ENCODE measurements at regions not wholly inside any gene's neighbourhood (a gene's known extent, or its start where the extent isn't known, plus 50 kb on each side); places are given as distances from the start of the nearest gene placed in this dataset.

DNA sequence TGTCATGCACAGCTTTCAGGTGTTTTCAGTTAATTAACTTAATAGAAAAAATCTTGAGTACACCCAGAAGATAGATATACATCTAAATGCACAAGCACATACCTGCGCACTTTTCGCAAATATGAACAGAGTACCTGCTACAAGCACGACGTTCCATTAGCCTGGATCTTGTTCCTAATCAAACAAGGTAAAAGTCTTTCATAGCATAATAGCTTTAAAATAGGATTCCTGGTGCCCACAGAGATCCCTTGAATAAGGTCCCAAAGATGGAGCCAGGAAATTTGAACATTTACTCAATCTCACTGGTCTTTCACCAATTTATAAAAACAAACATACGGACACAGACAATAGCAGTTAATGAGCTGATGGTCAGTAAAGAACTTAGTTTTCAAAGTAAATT is 689.8 kb upstream of the CHORDC1 start:
- no peak for DNase-seq

DNA sequence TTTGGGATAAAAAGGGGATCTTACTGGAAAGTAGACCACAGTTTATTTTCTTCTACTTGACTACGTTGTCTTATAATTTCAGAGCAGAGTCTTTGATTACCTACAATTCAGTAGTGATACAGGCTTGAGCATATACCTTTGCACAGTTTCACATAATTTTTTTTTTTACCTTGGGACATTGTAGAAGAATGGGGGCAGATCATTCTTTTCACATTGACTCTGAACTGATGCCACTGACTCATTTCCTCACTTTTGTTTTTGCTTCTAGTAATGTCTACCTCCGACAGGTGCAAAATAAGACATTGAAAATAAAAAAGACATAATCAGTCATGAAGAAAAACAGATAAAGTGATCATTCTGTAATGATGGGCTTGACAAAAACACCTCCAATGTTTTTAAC is 688.3 kb upstream of the CHORDC1 start:
- DNase-seq: no peak

DNA sequence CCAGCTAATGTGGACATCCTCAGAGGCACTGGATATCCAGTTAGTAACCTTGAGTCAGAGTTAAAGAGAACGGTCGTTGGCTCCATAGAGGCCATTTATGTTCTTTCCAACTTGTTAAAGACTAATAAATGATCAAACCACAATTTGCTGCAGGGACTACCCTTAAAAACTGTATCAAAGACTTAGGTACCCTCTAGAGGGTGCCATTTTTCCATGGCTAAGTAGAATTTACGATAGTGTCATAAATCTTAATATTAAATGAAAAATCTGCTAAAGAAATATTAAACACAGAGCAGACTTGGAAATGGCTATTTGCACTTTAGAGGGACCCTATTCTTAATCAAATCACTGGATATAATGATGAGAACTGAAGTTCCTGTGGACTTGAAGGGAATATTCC is 685.2 kb upstream of the CHORDC1 start:
- peak; percentile 32 for DNase-seq

DNA sequence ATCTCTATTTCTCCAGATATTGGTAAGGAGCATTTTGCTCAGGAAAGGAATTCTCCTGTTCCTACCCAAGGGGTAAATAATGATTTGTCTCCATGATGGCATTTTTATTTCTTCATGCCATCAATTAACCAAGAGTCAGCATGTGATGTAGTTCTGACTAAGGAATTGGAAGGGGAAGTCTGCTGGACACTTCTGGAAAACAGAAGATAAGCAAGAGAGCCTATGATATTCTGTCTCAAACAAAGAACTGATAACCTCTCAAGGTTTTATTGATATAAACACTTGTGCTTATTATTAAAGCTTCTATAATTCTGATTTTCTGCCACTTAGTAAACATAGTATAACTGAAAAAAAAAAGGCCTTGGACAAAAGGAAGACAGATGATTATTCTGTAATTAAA is 673.0 kb upstream of the CHORDC1 start:
- DNase-seq: no peak

DNA sequence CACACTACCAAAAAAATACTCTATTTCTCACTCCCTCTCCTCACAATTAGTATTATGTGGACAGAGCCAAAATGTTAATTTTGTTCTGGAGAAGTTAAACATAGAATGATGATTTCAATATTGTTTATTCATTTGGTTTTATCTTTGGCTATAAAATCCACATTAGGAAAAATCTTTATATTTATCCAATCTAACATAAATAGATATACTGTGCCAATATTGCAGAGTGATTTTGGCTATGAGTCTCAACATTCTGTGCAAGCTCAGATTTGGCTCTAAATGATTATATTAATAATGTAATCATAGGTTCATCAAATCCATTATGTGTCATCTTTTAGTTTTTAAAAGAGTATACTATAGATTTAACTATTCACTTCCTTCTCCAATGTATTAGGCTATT is 667.5 kb upstream of the CHORDC1 start:
- DNase-seq: no peak

DNA sequence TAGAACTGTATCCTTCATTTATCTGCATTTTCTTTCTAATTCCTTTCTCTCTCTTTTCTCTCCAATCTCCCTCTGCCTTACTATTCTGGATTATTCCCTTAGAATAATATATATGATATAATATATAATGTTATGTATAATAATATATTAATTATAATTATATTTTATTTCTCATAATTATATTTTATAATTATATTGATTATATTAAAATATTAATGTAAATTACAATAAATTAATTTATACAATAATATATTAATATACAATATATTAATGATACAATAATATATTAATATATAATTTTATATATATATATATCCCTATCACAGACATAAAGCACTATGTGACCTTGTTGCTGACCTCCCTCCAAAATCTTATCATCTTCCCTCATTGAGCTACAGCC is 661.3 kb upstream of the CHORDC1 start:
- no peak for DNase-seq

DNA sequence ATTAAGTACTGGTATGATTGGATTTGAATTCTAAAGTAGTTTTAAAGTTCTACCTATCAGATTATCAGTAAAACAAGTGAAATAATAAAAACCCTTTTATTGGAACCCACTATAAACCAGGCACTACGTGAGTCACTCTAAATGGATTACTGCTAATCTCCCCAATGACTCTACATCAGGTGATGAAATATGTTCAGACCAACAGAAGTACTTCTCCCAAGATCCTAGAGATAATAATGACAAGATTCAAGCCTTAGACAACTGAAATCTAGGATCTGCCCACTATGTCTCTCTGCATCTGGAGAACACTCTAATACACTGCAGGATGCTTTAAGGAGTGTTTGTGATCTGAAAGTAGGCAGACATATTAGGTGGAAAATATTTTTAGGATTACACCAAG is 652.1 kb upstream of the CHORDC1 start:
- no peak for DNase-seq

DNA sequence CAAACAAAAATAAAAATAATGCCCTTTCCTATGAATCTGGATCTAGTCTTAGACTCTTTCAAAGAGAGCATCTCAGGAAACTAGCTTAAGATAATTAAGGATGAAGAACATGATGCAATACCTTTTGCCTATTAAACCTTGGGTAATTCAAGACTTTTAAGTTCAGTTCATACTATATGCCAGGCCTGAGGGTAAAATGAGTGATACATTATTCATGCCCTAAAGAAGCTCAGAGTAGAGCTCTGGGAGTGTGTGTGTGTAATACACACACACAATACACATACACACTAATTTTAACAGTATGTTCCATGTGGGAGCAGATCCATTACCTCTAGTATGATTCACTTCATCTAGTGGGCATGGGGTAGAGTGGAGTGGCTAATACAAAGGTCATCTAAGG is 651.4 kb upstream of the CHORDC1 start:
- no peak for DNase-seq

DNA sequence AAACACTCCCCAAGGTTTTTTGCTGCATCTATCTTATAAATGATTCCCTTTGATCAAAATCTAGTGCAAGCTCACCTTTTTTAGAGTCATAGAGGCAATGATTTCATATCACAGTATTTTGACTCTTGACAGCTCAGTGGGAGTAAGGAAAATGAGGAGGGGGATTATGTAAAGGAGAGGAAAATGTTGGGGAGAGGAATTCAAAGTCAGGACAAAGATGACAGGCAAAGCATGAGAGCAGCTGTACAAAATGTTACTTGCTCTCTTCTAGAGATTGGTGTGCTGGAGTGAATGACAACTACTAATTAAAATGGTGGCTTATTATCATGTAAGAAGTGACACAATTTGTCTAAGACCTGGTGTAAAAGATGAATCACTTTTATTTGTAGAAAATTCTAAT is 644.6 kb upstream of the CHORDC1 start:
- DNase-seq: no peak

DNA sequence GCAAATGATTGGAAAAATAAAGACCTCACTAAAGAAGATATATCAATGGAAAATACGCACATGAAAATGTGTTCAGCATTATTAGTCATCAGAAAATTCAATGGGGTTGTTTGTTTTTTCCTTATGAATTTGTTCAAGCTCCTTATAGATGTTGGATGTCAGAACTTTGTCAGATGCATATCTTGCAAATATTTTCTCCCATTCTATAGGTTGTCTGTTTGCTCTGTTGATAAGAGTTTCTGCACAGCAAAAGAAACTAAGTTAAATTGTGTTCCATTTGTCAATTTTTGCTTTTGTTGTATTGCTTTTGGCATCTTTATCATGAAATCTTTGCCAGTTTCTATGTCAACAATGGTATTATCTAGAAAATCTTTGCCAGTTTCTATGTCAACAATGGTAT is 633.9 kb upstream of the CHORDC1 start:
- DNase-seq: no peak

DNA sequence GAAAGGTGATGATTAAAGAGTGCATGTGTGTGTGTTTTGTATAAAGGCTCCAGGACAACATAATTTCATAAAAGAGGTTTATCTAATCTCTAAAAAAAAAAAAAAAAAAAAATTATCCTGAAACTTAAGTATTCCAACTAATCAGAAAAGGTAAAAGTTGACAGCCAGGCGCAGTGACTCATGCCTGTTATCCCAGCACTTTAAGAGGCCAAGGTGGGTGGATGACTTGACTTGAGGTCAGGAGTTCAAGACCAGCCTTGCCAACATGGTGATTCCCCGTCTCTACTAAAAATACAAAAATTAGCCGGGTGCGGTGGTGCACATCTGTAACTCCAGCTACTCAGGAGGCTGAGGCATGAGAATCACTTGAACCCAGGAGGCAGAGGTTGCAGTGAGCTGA is 632.7 kb upstream of the CHORDC1 start:
- DNase-seq: no peak

DNA sequence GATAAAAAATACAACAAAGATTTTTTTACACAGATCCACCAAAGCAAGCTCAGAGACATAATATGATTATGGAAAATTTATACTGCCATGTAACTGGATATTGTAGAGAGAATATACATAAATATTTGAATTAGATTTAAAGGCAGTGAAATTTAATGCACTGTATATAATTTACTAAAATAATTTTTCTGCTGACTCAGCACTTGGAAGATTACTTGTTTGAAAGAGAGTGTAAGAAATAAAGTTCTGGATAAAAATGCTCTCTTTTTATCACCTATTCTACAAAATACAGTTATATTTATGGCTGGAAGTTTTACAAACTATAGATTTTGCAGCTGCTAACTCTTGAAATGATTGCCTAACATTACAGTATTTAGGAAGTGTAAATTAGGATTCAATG is 628.3 kb upstream of the CHORDC1 start:
- no peak for DNase-seq

DNA sequence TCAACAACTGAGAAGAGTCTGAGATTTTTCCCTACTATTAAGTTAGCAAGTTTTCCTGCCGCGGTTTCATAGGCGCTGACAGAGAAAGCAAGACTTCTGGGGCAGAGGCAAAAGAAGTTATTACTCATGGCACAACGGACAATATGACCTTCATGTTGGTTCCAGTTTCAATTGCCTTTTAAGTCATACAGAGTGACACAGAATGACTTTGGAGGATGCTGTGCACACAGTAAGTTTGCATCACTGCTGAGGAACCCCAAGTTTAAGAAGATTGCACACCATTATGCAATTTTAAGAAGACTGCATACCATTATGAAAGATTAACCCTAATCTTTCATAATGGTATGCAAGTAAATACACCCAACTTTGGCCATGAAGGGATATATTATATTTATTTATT is 626.5 kb upstream of the CHORDC1 start:
- DNase-seq: no peak

DNA sequence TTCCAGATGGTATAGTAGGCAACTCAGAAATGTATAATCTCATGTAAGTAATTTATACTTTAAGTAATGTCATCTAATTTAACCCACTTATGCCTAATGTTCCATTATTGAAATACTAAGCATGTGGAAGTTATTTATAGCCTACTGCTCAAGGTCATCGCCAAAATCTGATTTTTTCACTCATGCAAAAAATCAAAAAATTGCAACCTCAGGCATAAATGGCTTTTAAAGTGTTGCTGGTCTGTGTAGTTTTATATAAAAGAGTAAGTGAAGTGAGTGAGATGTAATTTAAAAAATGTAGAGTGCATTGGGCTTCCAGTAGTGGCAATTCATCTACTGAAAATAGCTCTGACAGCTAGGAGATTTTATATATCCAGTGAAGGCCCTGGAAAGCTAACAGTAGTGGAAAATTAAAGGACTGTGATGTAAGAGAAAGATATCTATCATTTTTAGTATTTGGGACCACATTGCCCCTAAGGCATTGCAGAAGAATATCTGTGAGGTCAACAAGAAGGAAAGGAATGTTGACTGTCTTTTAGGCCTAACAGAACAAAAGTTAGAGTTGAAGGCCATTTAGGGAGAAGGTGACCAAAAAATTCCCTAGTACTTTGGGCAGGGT is 624.5 kb upstream of the CHORDC1 start:
- DNase-seq: no peak

DNA sequence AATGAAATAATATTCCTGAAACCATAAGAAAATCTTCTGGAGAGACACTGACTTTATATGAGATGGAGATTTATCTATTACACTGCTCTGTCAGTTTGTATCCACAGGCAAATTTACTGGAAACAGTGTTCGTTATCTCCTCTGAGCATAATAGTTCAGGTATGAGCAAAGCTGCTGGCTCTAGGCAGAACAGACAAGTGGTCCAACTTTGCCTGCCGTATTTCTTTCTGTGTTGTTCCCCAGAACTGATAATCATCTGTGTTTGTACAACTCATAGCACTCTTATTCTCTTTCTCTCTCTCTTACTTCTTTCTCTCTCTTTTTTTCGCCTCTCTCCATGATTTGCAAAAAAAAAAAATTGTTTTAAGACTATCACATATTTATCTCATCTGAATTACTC is 623.8 kb upstream of the CHORDC1 start:
- DNase-seq: no peak

DNA sequence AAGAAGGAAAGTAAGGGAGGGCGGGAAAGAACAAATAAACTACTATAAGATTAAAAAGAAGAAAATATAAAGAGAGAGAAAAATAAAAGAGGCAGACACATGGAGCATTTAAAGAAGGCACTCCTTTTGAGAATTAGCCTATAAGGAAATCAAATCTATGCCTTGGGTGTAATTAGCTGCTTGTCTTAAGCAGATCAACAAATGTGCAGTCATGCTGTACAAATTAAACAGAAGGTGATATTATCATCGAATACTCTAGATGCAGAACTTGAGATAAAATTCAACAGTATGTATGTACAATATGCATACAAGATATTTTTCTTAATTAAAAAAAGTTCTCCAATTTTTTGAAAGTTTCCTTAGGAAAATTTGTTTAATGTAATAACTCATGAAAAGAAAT is 623.0 kb upstream of the CHORDC1 start:
- no peak for DNase-seq

DNA sequence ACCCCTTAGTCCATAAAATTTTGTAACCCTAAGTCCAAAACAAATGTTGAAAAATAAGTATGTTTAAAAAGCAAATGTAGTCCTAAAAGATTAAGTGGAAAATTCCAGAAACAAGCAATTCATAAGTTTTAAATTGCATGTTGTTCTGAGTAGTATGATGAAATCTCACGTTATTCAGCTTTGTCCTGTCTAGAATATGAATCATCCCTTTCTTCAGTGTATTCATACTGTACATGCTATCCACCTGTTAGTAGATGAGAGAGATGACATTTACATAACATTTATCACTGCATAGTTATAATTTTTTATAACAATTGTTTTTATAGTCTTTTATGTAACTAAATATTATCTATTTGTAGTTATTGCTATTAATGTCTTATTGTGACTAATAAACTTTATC is 622.3 kb upstream of the CHORDC1 start:
- DNase-seq: no peak

DNA sequence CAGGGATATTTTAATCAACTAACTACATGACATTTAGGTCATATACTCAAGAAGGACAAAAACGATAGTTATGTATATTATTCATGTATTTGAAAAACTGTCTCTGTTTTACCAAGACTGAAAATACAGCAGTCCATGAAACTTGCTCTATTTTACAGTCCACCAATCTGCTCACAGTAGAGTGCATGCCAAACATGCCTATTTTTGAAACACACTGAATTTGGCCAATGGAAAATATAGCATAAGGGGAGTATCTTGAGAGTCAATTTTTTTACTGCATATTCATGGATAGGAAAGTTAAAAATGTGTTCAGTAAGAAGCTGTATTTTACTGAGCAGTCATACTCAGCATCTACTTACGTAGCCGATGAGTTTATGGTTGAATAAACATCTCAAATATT is 621.2 kb upstream of the CHORDC1 start:
- DNase-seq: no peak

DNA sequence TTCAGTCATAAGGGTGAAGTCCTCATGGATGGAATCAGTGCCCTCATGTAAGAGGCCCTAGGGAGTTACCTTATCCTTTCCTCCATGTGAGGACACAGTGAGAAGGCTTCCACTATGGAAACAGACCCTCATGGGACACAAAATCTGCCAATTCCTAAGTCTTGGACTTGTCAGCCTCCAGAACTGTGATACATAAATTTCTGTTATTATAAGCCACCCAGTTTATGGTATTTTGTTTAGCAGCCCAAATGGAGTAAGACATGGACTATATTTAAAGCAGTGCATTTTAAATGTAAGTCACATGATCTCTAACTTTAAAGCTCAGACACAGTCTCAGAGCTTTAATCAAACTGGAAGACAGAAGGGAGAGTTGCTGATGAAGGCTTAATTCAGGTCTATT is 619.8 kb upstream of the CHORDC1 start:
- no peak for DNase-seq

DNA sequence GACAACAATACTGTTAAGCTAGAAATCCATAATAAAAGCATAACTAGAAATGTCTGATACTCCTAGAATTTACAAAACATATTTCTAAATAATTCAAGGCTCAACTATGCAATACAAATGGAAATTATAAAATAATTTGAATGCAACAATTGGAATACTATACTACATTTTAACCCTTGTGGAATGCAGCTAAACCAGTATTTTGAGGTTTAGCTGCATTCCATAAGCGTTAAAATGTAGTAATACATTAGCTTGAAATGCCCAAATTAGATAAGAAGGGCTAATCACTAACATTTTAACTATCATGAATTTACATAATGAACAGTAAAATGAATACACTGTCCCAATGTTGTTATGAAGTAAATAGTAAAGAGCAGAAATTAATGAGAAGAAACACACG is 617.2 kb upstream of the CHORDC1 start:
- no peak for DNase-seq

DNA sequence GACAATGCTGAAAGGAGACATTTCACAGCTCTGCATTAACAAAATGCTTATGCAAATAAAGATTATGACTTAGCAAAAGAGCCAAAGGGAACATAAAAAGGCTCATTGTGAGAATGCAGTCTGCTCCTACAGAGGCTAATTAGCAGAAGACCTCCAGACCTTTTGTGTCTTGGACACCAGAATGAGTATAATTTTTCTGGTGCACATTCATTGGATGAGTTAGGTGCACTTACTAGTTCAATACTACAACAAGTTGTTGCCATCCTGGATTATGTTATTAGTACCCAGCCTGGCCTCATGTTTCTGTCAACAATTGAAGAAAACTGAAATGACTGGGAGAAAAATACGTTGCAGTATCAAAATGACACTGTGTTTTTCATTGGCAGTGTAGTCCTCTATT is 613.2 kb upstream of the CHORDC1 start:
- no peak for DNase-seq

DNA sequence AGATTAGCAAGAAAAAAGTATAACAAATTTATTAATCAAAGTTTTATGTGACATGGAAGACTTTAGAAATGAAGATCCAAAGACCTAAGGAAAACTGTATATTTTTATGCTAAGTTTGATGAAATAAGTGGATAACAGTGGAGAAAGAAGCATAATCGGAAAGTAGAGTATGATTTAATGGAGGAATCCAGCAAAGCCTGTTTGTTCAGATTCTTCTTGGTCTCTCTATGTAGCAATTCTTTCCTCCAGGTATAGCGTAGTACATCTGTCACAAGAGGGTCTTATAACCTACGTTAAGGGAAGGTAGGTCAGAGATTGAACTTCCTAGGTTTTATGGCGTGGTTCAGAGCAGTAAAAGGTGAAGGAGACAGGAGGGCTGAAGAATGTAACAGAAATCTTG is 600.6 kb upstream of the CHORDC1 start:
- no peak for DNase-seq

DNA sequence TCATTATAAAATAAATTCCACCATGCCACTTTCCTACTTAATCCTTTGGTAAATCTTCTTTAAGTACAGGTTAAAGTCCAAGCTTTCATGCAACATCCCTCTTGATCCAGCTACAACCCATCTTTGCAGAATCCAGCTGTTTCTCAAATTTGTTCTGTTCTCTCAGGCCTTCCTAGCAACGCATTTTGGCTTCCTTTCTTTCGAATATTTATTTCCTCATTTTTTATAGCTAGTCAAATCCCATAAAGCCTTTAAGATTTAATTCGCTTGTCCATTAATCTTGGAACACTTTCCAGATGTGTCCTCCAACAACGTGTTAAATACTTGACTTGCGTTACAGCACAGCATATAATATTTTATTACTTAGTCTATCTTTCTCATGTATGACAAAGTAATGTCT is 600.1 kb upstream of the CHORDC1 start:
- no peak for DNase-seq

DNA sequence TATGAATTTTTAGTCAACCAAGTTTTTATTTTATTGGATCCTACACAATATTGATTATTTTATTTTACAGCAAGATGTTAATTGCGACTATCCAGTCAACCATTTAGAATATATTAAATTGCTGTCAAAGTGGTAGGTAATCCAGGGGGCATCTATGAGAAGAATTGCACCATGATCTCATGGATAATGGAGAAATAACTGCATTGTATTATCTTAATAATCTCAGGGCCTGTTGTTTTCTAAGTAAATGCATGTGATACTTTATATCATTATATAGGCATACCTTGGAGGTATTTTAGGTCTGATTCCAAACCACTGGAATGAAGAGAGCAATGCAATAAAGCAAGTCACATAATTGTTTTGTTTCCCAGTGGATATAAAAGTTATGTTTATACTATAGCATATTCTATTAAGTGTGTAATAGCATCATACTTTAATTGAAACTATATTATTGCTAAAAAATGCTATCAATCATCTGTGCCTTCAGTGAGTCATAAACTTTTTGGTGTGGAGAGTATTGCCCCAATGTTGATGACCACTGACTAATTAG is 595.4 kb upstream of the CHORDC1 start:
- no peak for DNase-seq

DNA sequence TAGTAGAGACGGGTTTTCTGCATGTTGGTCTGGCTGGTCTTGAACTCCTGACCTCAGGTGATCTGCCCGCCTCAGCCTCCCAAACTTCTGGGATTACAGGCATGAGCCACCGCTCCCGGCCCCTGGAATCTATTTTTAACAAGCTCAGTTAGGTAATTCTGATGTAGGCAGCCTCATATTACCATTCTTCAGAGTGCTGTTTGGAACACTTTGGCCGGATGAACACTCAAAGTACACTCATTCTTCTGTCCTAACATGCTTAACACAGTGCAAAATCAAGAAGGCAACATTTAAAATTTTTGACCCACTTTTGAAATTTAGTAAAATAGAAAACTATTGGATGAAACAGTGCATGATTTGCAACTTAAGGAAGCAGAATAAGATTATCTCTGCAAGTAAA is 586.7 kb upstream of the CHORDC1 start:
- DNase-seq: no peak

DNA sequence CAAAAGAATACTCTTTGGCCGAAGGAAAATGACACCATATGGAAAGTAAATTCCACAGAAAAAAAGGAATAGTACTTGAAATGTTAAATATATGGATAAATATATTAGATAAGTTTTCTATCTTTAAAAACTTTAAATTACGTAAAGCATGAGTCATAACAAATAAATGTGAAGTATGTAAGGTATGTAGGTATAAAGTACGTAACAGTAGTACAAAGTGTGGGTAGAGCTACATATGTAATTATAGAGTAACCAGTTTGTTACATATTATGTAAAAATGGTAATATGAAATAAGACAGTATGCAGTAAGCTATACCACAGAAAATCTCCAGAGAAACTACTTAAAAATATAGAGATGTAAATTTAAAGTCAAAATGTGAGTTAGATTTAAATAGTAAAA is 582.3 kb upstream of the CHORDC1 start:
- peak; percentile 16 for DNase-seq

Data from dermis blood vessel endothelial cell (primary cell).